Endodermal cell (in vitro differentiated cells): ENCODE measurements at regions not wholly inside any gene's neighbourhood (a gene's known extent, or its start where the extent isn't known, plus 50 kb on each side); places are given as distances from the start of the nearest gene placed in this dataset.

Experiments
- DNase-seq: peaks from one replicate; pipeline ENCODE4 v3.0.0-alpha.2; 2017
- H3K27ac ChIP-seq: 2 replicates; pipeline ENCODE4 v1.5.1; 2013; ENCODE audit warnings: mild to moderate bottlenecking, low read depth, low read length, moderate library complexity
- H3K27me3 ChIP-seq: 2 replicates; pipeline ENCODE4 v1.6.1; 2013; ENCODE audit warnings: mild to moderate bottlenecking, low read length, moderate library complexity; ENCODE audit not compliant: insufficient read depth, control insufficient read depth, poor library complexity, severe bottlenecking
- H3K36me3 ChIP-seq: 2 replicates; pipeline ENCODE4 v1.7.0; 2013; ENCODE audit warnings: mild to moderate bottlenecking, low read length, moderate library complexity; ENCODE audit not compliant: control insufficient read depth, insufficient read depth
- H3K4me1 ChIP-seq: one replicate; pipeline ENCODE4 v1.7.0; 2013; ENCODE audit warnings: low read length; ENCODE audit not compliant: control insufficient read depth, insufficient read depth
- H3K4me3 ChIP-seq: 2 replicates; pipeline ENCODE4 v1.5.1; 2013; ENCODE audit warnings: mild to moderate bottlenecking, low read length, moderate library complexity
- H3K9ac ChIP-seq: 2 replicates; pipeline ENCODE4 v1.6.1; 2013; ENCODE audit warnings: mild to moderate bottlenecking, low read length, moderate library complexity; ENCODE audit not compliant: poor library complexity, severe bottlenecking; ENCODE audit errors: extremely low read depth
- H3K9me3 ChIP-seq: 2 replicates; pipeline ENCODE4 v1.6.1; 2013; ENCODE audit warnings: mild to moderate bottlenecking, low read length, moderate library complexity; ENCODE audit not compliant: control insufficient read depth
- H3K27ac Mint-ChIP-seq: 2 replicates; pipeline ENCODE4 v1.8.0; 2020; ENCODE audit warnings: mixed read lengths
- H3K27me3 Mint-ChIP-seq: 2 replicates; pipeline ENCODE4 v1.8.0; 2021; ENCODE audit warnings: mild to moderate bottlenecking, mixed read lengths; ENCODE audit not compliant: insufficient read depth
- H3K36me3 Mint-ChIP-seq: 2 replicates; pipeline ENCODE4 v1.8.0; 2020; ENCODE audit warnings: low read depth, mixed read lengths
- H3K4me1 Mint-ChIP-seq: 2 replicates; pipeline ENCODE4 v1.8.0; 2020; ENCODE audit warnings: mixed read lengths
- H3K4me3 Mint-ChIP-seq: 2 replicates; pipeline ENCODE4 v1.8.0; 2020; ENCODE audit warnings: mild to moderate bottlenecking, moderate library complexity, mixed read lengths
- H3K9me3 Mint-ChIP-seq: 2 replicates; pipeline ENCODE4 v1.8.0; 2020; ENCODE audit warnings: mild to moderate bottlenecking, mixed read lengths
- CTCF ChIP-seq: fragments of 200-600 bp; sonication (generic); conservative IDR thresholded peaks from 2 replicates; pipeline ENCODE4 v1.5.0; 2021; ENCODE audit warnings: antibody characterized with exemption, mild to moderate bottlenecking
- WGBS, 2 experiments: methylation state at CpG; one replicate each; pipeline versions ENCODE4 v1.1.5 to v1.1.7; 2013; ENCODE audit warnings: missing lambda C conversion rate in 2 of 2, mixed read lengths in 1 of 2; ENCODE audit not compliant: insufficient coverage in 1 of 2, insufficient read length in 1 of 2; 5-methylcytosine and 5-hydroxymethylcytosine counted together

- no peak for DNase-seq
- no peak overlapping the region for H3K4me3 Mint-ChIP-seq
These were observed 1458.9 kb downstream of the AMY1C start for GRCh38 chr1:105208581-105208980.

GRCh38 chr1:105210747-105211146 is 1461.0 kb downstream of the AMY1C start:
- Histone ChIP-seq H3K9me3 (no peaks in the 10 kb centered on the region), H3K36me3 (no peaks in the 10 kb centered on the region), H3K9ac (no peak overlapping the region), H3K27me3 (no peaks in the 10 kb centered on the region), H3K27ac (no peak overlapping the region), H3K4me1 (no peaks in the 10 kb centered on the region), H3K4me3 (no peak overlapping the region)
- Mint-ChIP-seq H3K4me3 (no peak overlapping the region), H3K27me3 (no peaks in the 10 kb centered on the region), H3K9me3 (no peaks in the 10 kb centered on the region), H3K36me3 (no peaks in the 10 kb centered on the region), H3K27ac (no peak overlapping the region), H3K4me1 (no peaks in the 10 kb centered on the region)
- no peak for TF ChIP-seq CTCF
- no peak for DNase-seq

More at GRCh38 chr1:105208581-105208980, 1458.9 kb downstream of the AMY1C start:
- H3K4me1 Mint-ChIP-seq: no peaks in the 10 kb centered on the region
- H3K9me3 Mint-ChIP-seq: no peaks in the 10 kb centered on the region
- H3K9ac ChIP-seq: no peak overlapping the region
- H3K9me3 ChIP-seq: no peaks in the 10 kb centered on the region
- peaks cover 4% of the 10 kb centered on the region for H3K27me3 Mint-ChIP-seq
- no peaks in the 10 kb centered on the region for H3K4me1 ChIP-seq
- H3K36me3 ChIP-seq: no peaks in the 10 kb centered on the region
- H3K4me3 ChIP-seq: no peak overlapping the region
- TF ChIP-seq CTCF: no peak
- no peaks in the 10 kb centered on the region for H3K36me3 Mint-ChIP-seq
- H3K27me3 ChIP-seq: peaks cover 8% of the 10 kb centered on the region
- 92 to 100% methylated on average over 1 to 3 of the region's 3 CpGs for WGBS, 2 experiments
- no peak overlapping the region for H3K27ac ChIP-seq
- no peak overlapping the region for H3K27ac Mint-ChIP-seq

GRCh38 chr1:105231378-105231777 is 1481.7 kb downstream of the AMY1C start:
- no peaks in the 10 kb centered on the region for H3K4me1 Mint-ChIP-seq

More at GRCh38 chr1:105231378-105231777, 1481.7 kb downstream of the AMY1C start:
- Mint-ChIP-seq H3K27ac (no peak overlapping the region), H3K27me3 (no peaks in the 10 kb centered on the region), H3K9me3 (peaks cover 20% of the 10 kb centered on the region), H3K36me3 (no peaks in the 10 kb centered on the region), H3K4me3 (no peak overlapping the region)
- TF ChIP-seq CTCF: no peak
- Histone ChIP-seq H3K9me3 (peaks cover 8% of the 10 kb centered on the region), H3K36me3 (no peaks in the 10 kb centered on the region), H3K9ac (no peak overlapping the region), H3K27me3 (no peaks in the 10 kb centered on the region), H3K4me3 (no peak overlapping the region), H3K27ac (no peak overlapping the region), H3K4me1 (no peaks in the 10 kb centered on the region)
- no CpG with 5 or more reads among the region's 1 CpG for WGBS, 2 experiments
- DNase-seq: no peak
